ENCODE measurements at regions not wholly inside any gene's neighbourhood (a gene's known extent, or its start where the extent isn't known, plus 50 kb on each side); places are given as distances from the start of the nearest gene placed in this dataset.

GRCh38 chr12:114916541-114916940 lies 232.6 kb upstream of the TBX3 start:
- Histone ChIP-seq H3F3A (ENCODE audit: insufficient read depth, low read length) (no peaks in the 10 kb centered on the region), H3K79me2 (ENCODE audit: insufficient read depth, low read length) (no peaks in the 10 kb centered on the region), H4K20me1 (ENCODE audit: insufficient read depth, low read length) (no peaks in the 10 kb centered on the region), H3K4me2 (ENCODE audit: low read length) (no peak overlapping the region), H3K9me3 (ENCODE audit: low read length) (no peaks in the 10 kb centered on the region), H3K27ac (ENCODE audit: low read depth, low read length, poor library complexity, severe bottlenecking) (no peak overlapping the region), H3K27me3 (ENCODE audit: insufficient read depth, low read length) (no peaks in the 10 kb centered on the region), H3K9me2 (ENCODE audit: low read depth, low read length) (no peaks in the 10 kb centered on the region), H3K4me1 (ENCODE audit: insufficient read depth, low read length, severe bottlenecking) (no peaks in the 10 kb centered on the region), H3K36me3 (ENCODE audit: insufficient read depth, low read length) (no peaks in the 10 kb centered on the region), H3K4me3 (ENCODE audit: low read depth, low read length, poor library complexity, severe bottlenecking) (no peak overlapping the region), H3K9ac (ENCODE audit: low read length) (no peak overlapping the region), H2AFZ (ENCODE audit: low read length) (no peak overlapping the region)
- TF ChIP-seq CTCF (IDR thresholded peaks at IDR 0.05; ENCODE audit: low read length) (no peak), EZH2 (IDR thresholded peaks at IDR 0.05; ENCODE audit: borderline replicate concordance, low read length) (no peak)

GRCh38 chr12:114916124-114916523 lies 232.1 kb upstream of the TBX3 start:
- Histone ChIP-seq H3F3A (ENCODE audit: insufficient read depth, low read length) (no peaks in the 10 kb centered on the region), H3K4me2 (ENCODE audit: low read length) (no peak overlapping the region), H3K4me3 (ENCODE audit: low read depth, low read length, poor library complexity, severe bottlenecking) (no peak overlapping the region), H3K9ac (ENCODE audit: low read length) (no peak overlapping the region), H3K4me1 (ENCODE audit: insufficient read depth, low read length, severe bottlenecking) (no peaks in the 10 kb centered on the region), H4K20me1 (ENCODE audit: insufficient read depth, low read length) (no peaks in the 10 kb centered on the region), H3K27me3 (ENCODE audit: insufficient read depth, low read length) (no peaks in the 10 kb centered on the region), H3K36me3 (ENCODE audit: insufficient read depth, low read length) (no peaks in the 10 kb centered on the region), H2AFZ (ENCODE audit: low read length) (no peak overlapping the region), H3K9me3 (ENCODE audit: low read length) (no peaks in the 10 kb centered on the region), H3K79me2 (ENCODE audit: insufficient read depth, low read length) (no peaks in the 10 kb centered on the region), H3K9me2 (ENCODE audit: low read depth, low read length) (no peaks in the 10 kb centered on the region), H3K27ac (ENCODE audit: low read depth, low read length, poor library complexity, severe bottlenecking) (no peak overlapping the region)
- no peak for TF ChIP-seq CTCF (IDR thresholded peaks at IDR 0.05; ENCODE audit: low read length)
- TF ChIP-seq EZH2 (IDR thresholded peaks at IDR 0.05; ENCODE audit: borderline replicate concordance, low read length), result no peak

- Histone ChIP-seq H3K79me2 (ENCODE audit: insufficient read depth, low read length) (no peaks in the 10 kb centered on the region), H3K9ac (ENCODE audit: low read length) (no peak overlapping the region), H3K9me3 (ENCODE audit: low read length) (no peaks in the 10 kb centered on the region), H3K27ac (ENCODE audit: low read depth, low read length, poor library complexity, severe bottlenecking) (no peak overlapping the region), H3K4me2 (ENCODE audit: low read length) (no peak overlapping the region), H3K9me2 (ENCODE audit: low read depth, low read length) (no peaks in the 10 kb centered on the region), H3K36me3 (ENCODE audit: insufficient read depth, low read length) (no peaks in the 10 kb centered on the region), H3K4me1 (ENCODE audit: insufficient read depth, low read length, severe bottlenecking) (no peaks in the 10 kb centered on the region), H3K27me3 (ENCODE audit: insufficient read depth, low read length) (no peaks in the 10 kb centered on the region), H3F3A (ENCODE audit: insufficient read depth, low read length) (no peaks in the 10 kb centered on the region), H4K20me1 (ENCODE audit: insufficient read depth, low read length) (no peaks in the 10 kb centered on the region), H3K4me3 (ENCODE audit: low read depth, low read length, poor library complexity, severe bottlenecking) (no peak overlapping the region), H2AFZ (ENCODE audit: low read length) (no peak overlapping the region)
- TF ChIP-seq CTCF (IDR thresholded peaks at IDR 0.05; ENCODE audit: low read length), result no peak
- no peak for TF ChIP-seq EZH2 (IDR thresholded peaks at IDR 0.05; ENCODE audit: borderline replicate concordance, low read length)
Observed at GRCh38 chr12:114913871-114914801, 230.2 kb upstream of the TBX3 start.

Data from OCI-LY1 (cell line).